ENCODE measurements at regions not wholly inside any gene's neighbourhood (a gene's known extent, or its start where the extent isn't known, plus 50 kb on each side); places are given as distances from the start of the nearest gene placed in this dataset.

DNA sequence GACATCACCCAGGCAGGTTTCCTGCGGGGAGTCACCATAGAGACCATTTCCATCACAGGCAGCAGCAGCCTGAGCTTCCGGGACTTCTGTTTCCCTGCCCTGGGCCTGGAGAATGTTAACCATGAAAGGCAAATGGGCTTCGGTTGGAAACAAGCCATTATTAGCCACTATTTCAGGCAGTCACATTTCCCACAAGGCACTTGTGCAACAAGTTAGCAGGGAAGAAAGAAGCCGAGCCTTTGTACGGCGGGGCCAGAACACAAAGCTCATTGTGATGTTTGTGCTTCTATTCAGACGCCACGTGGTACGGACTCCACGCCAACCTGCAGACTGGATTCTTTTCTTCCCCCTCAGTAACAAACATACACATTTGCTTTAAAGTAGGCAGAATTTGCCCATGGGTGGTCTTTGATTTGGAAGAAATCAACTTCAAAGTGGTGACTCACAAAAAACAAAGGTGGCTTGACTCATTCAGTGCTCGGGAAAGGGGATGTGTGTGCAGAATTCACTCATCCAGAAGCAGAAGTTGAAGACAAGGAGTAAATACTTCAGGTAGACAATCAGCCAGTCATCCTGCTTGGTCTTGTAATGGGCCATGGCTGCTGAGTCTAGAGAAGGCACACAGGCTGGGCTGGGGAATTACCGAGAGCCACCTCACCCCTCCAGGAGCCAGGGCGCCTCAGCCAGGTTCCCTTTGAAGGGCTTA lies 154.2 kb upstream of the PRMT8 start:
- DNase-seq, result no peak

DNA sequence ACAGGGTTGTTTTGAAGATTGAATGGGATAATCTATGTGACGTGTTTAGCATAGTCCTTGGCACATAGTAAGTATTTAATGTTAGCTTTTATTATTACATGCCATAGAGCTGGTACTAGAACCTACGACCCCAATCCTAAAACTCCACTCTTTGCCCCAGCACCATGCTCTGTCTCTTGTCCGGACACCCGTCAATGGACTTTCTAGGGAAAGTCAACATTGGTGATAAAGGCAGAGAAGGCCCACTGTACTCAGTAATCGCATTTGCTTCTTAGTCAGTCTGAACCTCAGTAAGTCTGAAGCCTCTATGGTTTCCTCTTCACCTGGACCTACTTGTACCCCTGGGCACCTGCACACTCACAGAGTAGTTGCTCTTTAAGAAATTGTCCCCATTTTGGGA lies 153.1 kb upstream of the PRMT8 start:
- DNase-seq, result no peak

DNA sequence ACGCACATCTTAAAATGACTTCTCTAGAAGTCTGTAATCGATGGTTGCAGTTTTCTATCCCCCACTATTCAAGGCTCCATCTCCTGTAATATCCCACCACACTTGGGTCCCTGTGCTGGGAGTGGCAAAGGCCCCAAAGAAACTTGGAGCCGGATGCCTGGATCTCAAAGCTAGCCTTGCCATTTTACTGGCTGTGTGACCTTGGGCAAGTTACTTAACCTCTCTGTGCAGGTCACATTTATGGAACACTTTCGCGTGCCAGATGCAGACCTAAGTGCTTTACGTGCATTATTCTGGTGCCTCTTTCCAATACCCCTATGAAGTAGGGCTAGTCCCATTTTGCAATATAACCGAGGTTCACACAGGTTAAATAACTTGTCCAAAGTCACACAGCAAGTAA lies 151.8 kb upstream of the PRMT8 start:
- no peak for DNase-seq

DNA sequence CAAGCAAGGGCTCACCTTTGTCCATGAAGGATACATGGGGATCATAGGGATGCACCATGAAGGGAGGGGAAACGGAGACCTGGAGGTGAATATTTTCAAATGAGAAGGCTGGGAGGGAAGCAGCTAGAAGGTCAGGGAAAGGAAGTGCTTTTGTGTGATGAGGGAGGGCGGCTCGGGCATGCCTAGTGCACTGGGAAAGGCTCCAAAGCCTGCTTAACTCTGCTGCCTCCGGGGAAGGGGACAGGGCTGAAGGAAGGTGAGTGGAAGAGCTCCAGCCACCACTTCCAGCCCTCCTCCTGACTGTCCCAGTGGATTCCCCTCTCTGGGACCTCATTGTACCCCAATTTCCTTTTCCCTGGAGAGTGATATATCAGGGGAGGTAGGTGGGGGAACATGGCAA lies 149.4 kb upstream of the PRMT8 start:
- peak; percentile 40 for DNase-seq

DNA sequence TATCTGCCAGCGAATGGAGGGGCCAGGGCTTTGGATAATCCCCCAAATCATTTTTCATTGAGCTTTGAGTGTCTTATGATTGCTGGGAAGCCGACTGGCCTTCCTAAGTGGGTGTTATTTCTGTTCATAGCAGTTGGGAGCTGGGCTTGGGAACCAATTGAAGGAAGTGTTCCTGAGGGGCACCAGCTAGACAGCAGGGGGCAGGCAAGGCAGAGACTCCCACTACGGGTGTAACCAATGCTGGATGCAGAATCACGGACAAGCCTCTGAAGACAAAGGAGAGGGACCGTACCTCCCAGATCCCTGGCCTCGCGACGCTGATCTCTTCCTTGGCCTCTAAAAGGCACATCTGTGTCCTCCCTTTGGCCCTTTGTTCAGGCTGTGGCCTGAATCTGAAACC lies 149.0 kb upstream of the PRMT8 start:
- peak; percentile 83 for DNase-seq

DNA sequence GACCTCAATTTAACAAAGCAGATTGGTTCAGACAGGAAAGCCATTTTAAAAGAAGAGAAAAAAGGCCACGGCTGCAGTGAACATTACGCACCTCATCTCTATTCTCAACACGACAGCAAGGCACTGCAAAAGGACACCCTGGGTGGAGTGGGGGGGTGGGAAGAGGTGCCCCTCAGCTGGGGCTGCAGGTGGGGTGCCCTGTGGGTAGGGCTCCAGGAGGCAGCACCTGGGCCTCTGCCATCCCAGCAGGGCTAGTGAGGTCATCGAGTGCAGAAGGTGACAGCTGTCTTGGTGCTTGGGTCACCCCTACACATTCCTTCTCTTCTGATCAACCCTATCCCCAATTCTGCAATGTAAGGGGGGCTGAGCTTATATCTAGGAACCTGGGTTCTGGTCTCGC lies 142.9 kb upstream of the PRMT8 start:
- no peak for DNase-seq

DNA sequence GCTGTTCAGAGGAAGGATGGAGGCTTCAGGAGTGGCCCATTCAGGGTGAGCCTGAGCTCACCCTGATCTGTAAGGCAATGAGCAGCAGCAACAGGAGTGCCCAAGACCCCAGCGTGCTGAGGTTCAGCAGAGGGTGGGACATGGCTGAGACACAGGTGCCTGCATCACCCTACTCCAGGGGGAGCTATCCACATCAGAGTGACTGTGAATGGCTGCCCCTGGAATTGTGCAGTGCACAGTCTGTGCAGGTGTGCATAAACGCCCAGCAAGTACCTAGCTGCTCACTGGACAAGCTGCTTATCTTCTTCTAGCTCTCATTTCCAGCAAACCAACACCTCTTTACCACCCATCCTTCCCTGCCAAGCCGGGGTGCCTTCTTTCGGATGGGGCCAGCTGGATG lies 140.6 kb upstream of the PRMT8 start:
- DNase-seq, result no peak

DNA sequence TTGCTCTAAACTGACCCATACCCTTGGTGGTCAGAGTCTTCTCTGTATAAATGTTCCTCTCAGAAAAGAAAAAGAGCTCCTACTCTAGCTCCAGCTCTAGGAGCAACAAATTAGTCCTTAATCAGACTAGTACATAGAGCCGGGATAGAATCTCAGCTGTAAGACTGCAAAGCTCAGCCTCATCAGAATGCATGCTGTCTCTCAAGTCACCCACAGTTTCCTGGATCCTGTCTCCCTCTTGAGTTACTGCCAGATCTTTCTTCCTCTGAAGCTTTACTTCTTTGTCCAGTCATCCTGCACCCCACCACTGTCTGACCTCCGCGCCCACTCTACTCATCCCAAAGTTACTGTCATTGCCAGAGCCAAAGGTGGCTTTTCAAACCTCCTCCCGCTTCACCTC lies 139.3 kb upstream of the PRMT8 start:
- DNase-seq, result no peak

DNA sequence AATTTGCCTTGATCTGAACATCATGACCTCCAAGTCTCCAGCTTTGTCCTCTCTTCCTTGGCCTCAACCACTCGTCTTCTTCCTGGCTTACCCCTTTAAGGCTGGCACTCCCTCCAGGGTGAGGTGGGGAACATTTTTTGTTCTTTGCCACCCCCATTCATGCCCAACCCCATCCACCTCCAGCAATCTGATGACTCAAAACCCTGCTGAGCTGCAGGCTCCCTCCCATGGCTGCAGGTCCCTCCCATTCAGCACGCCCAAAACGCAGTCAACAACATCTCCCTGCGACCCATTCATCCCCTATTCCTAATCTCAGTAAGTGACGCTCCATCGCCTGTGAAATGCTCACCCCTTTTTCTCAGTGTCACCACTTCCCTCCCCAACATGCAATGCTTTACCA lies 138.8 kb upstream of the PRMT8 start:
- no peak for DNase-seq

DNA sequence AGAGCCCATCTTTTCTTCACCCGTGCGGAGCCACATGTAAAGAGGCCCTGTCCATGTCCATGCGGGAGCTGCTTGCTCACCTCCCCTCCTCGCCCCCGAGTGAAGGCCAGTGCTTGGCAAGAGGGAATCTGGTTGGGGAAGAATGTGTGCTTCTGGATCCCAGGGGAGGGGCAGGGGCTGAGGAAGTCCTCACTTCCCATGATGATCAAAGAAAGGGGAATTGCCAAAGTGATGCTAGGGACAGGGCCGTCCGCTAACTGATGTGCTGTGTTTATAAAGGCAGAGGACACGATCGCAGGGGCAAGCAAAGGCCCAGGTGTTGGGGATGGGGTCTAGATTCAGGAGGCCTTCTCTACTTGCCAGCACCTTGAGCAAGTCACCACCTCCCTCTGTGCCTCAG lies 137.4 kb upstream of the PRMT8 start:
- no peak for DNase-seq

DNA sequence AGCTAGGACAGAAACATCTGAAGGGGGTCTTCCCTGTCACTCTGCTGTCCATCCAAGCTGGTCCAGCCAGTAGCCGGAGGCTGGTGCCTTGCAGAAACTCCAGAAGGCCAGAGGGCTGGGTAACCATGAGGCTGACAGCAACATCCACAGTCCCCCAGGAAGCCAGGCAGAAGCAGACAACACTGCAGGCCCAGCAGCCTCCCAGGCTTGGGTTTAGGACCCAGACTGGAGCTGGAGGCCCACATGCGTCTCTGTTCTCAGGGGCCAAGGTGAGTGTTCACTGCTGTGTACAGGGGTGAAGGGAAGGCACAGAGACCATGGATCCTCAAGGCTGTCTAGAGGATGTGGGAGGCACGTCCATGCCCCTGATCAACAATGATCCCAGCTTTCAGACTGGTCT lies 136.4 kb upstream of the PRMT8 start:
- no peak for DNase-seq

DNA sequence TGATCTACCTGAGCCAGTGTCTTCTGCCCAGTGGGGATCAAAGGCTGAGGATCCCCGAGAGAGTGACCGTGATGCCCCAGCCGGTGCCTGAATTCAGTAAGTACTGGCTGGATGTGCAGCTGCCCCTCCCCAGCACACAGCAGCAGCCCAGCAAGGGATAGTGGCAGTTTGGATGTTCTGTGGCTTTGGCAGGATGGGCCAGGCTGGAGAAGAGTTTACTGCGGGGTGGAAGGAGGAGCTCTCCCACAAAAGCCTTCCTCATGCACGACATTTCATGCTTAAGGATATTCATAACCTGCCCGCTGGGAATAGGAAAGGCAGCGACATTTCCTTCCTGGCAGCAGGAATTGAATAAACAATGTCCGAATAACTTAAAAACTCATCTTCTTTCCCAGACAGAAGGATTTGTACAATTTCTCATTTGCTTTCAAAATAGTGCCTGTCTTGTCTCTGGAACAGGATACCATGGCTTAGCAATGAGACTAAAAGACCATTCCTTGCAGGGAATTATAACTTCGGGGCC lies 135.6 kb upstream of the PRMT8 start:
- no peak for DNase-seq

DNA sequence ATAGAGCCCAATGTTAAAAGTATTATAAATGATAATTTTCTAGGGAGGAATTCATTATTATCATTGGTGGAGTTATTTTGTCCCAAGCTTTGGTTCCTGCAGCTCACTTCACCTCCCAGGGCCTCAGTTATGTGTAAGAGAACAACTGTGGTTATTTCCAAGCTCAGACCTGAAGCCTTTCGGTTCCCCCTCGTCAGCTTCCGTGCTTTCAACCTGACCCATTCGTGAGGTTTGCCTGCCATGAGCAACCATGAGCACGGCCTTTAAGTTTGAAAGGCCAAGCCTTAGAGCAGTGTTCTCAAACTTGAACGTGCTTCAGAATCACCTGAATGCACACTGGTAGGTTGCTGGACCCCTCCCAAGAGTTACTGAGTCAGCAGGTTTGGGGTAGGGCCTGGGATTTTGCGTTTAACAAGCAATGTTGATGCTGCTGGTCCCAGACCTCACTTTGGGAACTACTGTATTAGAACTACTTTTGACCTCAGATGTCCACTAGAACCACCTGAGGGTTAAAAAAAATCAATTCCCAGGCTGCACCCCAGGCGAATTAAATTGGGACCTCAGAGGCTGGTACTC lies 133.0 kb upstream of the PRMT8 start:
- no peak for DNase-seq

DNA sequence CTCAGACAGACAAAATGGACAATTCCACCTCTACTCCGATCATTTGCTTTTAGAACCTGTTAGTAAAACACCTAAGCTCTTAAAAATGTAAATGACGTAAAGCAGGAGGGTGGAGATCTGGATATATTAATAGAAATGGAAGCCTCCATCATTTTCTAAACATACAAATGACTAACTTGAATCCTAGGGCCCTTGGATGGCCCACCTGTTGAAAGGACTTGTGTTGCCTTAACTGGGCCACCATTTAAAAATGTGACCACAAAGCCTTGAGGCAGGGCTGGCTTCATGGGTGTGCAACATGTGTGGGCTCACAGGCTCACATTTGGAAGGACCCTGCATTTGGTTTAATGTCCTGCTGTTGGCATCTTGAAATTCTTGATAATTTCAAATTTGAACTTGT lies 131.5 kb upstream of the PRMT8 start:
- DNase-seq, result no peak

DNA sequence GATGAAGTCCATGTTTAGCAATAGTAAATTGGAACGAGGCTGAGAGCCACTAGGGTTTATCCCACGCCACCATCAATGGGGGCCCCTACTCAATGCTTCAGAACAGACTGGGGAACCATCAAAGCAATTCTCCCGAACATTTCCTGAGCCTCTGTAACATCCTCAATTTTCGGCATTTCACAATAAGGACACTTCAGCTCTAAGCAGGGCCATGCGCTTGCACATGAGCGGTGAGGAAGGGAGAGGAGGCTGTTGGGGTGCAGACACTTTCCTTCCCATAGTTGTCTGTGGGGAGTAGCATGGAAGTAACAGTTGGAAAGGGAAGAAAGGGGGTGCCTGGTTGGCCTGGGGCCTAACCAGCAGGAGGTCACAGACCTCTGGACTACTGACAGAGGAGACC lies 129.9 kb upstream of the PRMT8 start:
- no peak for DNase-seq

DNA sequence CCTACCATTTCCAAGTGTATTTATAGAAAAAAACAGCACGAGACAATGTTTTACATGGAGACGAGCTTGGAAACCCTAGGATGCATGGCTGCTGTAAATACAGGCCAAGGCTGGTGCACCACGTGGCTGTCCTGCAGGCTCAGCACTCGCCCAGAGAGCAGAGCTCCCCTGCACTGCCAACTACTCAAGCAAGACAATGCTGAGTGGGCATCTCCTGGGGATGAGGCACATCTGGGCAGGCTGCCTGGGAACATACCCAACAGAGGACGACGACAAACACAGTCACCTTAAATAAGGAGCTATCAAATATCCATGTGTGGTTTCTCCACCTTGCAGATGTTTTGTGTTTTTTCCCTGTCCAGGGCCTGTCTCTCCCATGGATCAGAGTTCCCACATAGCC lies 128.3 kb upstream of the PRMT8 start:
- no peak for DNase-seq

DNA sequence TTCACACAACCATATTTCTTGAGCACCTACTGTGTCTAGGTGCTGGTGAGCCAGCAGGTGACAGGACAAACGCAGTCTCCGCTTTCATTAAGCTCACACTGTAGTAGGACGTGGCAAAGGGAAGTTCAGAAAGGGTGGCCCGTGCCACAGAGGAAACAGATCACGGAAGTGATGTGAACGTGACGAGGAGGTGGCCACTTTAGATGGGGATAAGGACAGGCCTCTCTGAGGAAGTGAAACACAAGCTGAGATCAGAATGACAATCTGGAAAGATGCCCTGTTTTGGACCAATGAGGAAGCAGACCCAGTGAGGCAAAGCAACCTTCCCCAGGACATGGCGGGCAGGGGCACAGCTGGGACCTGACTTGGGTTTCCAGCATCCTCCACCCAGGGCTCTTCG lies 127.4 kb upstream of the PRMT8 start:
- DNase-seq, result no peak

DNA sequence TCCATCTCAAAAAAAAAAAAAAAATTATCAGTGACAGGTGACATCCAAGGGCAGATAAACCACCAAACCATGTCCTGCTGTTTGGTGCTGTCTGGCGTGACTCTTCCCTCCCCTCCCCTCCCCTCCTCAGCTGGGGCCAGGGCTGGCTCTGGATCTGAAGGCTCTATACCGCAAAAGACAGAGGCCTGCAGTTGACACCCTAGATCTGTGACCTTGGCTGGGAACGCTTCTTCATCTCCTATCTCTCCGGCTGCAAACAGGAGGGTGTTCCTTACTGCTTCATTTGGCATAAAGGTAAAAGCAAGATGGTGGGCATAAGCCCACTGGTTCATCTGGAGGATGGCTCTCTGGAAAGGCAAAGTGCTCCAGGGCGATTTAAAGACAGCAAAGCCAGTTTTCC lies 126.8 kb upstream of the PRMT8 start:
- no peak for DNase-seq

DNA sequence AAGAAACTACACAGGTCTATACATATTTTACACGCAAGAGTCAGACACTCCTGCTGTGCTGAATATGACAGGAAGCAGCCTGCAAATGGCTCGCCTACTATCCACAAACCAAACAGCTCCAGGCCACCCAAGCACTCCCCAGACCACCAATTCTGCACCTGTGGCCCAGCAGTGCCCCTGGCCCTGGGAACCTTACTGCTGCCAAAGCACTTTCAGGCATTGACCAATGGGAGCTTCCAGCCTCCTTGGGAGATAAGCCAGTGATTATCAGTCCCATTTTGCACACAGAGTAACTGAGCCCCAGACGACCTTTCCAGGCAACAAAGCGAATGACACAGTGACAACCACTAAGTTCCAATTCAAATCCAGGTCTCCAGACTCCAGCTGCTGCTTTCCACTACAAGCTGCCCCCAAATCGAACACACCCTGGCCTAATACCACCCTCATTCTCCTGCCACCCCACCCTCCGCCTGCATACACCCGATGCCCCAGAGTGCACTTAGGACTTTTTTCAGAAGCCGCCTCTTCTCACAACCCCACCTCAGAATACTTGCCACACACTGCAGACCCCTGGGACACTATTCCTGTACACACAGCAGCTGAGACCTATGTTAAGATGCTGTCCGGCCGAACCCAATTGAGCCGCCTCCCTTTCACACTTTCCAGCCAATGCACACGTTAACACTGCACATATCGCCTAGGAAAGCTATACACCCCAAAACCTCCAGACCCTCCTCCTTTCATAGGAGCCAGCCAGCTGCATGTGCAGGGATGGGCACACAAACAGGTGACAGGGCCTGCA lies 126.1 kb upstream of the PRMT8 start:
- no peak for DNase-seq

DNA sequence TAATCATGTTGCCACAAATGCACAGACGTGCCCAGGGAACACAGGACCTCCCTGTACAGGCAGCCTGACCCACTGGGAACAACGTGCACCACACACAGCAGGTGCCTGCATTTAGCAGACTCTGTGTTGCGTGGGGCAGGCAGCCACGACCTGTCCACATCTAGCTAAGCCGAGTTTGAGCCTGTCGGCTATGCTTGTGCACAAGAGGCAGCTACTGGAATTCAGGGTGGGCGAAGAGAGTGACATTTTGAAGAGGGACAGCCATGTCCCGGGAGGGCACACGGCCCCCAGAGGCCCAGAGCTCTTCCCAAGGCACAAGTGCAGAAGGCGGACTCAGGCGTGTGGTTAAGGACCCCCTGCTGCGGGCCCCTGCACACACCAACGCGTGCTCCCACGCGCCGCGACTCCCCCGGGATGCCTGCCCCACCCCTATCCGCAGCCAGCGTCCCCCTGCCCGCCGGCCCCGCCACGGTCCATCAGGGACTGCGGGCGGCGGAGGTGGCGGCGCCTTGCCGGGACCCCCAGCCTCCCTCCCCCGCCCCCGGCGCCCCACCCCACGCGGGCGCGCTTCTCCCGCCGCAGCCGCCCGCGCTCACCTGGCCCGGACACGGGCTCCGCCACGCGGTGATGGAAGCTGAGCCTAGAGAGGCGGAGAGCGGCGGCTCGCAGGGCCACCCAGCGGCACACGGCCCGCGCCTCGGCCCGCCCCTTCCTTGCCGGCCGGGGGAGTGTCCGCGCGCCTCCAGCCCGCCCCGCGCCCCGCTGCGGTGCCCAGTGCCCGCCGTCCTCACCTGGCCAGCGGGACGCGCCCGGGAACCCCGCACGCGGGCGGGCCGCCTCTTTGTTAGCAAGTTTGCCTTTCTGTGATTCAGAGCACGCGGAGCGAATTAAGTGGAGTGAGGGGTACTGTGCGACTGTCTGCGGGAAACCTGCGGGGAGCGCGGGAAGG lies 125.3 kb upstream of the PRMT8 start:
- DNase-seq, result no peak

DNA sequence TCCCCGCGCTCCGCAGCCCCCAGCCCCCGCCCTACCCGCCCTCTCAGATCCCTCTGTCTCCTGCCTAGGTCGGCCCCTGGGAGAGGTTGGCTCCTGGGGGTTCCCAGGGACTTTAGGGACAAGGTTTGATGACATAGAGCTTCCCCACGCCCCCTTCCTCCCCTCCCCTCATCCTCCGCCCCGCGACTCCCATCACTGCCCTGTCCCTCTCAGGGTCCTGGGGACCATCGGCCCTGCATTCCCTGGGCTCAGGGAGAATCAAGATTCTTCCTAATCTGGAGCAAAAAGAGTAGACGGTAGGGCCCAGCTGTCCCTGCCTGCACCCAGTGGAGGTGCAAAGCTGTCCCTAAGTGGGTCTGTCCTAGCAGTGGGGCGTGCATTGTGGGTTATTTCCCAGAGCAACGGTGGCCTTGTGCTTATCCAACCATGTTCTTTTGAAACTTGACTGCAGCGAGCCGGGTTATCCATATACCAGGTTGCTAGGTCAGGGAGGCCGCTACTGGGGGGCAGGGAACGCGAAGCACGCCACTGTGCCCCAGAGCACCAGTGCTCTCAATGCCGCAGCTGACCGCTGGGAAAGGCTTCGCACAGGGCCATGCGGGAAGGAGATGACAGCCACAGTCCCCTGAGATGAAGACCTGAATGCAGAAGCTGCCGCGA lies 124.4 kb upstream of the PRMT8 start:
- DNase-seq, result no peak

DNA sequence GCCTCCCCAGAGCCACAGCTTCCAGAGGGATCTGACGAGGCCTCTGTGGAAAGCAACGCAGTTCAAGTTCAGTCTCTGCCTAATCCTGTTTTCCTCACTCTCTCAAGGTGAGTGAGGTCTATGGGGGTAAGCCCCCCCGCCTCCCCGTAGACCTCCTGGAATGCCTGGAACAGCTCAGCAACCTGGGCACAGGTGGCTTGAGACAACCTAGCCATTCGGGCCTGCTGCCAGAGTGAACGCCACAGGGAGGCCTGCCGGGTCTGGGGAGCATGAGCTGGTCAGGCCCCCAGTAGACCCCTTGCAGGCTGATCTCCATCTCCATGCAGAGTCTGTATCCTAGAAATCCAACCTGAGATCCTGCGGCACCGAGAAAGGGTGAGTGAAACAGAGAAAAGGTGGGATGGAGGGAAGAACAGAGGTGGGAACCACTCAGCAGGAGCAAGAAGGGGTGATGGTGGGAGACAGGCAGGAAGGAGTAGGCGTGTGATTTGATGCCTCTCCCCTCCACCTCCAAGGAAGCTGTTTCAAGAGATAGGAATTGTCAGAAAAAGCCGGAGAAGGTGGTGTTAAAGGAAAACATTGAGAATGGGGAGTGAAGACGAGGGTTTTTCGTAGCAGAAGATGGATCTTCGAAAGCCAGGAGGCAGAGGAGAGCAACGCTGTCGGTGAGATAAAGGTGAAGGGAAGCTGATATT lies 123.1 kb upstream of the PRMT8 start:
- no peak for DNase-seq

Data from DMS153 (cell line).